Stimulated activated CD8-positive, alpha-beta memory T cell treated with anti-CD3 and anti-CD28 coated beads, Interleukin-7, amount 100 ng/mL, for 4 hours (primary cell): ENCODE measurements at regions not wholly inside any gene's neighbourhood (a gene's known extent, or its start where the extent isn't known, plus 50 kb on each side); places are given as distances from the start of the nearest gene placed in this dataset.
"Not testable (repeated sequence)": the region's sequence is repeated elsewhere in the genome, so short reads cannot be mapped to it uniquely, and the experiment has no call there.

Experiments
- DNase-seq, 2 donors: peaks; one replicate each; pipeline ENCODE4 v3.0.0-alpha.2; 2020; ENCODE audit warnings: low read depth in 2 of 2

DNA sequence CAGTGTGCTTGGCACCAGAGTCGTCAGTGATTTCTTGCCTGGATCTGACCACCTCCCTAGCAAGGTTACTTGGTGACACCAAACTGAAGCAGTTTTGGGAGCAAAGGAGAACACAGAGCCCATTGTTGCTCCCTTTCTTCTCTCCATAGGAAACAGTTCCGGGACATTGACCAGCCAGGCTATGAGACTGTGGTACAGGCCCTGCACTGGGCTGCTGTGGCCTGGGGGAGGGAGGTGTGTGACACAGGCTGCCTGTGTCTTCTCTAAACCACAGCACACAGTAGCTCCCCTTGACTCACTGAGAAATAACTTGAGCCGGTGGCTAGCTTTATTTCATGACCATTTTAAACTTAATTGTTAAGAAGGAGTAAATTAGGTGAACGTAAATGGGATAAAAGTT is 214.8 kb upstream of the UBL3 start:
- DNase-seq = no peak

DNA sequence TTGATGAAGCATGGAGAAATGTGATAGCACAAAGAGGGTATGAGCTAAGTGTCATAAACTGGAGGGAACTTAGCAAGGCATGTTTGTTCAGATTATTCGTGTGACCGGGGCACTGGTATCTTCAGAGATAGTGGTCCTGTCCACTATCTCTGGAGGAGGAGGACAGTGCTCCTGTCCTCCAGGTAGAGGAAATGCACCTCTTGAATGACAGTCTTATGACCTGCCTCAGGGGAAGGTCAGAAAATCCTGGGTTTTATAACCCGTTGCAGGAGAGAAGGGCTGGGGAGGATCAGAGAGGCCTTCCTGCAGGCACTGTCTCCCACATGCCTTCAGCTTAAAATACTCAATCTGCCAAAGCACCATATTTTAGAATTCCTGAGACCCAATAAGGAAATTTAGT is 213.5 kb upstream of the UBL3 start:
- no peak for DNase-seq

DNA sequence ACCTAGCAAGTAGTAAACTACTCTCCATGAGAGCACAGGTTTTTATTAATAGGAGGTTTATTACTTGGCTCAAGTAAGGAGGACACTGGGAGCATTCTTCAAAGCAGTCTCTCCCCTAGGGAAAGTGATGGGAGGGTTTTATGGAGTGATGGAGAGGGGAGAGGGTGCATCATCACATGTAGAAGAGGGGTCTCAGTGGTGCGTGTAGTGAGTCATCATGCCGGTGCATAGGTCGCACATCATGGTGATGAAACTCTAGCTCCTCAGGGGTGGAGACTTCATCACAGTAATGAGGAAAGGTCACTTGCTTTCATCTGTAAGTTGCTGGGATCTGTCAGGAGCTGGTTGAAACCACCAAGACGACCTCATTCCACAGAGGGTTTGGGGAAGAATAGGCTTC is 210.8 kb upstream of the UBL3 start:
- no peak for DNase-seq

DNA sequence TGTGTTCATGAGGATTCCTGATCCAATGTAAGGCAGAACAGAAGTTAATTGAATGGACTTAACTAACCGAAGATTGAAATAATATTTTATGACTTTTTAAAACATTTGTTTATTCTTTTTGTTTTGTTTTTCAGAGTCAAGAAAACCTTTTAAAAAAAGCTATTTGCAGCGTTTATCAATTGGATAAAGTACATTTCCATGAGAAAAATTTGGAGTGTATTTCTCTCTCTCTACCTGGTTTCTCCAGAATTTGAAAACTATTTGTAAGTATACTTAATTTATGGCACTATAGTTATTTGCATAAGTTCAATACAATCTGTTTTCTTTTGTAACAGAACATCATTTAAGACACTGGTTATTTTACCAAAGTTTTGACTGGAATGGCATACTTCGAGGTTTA is 208.0 kb upstream of the UBL3 start:
- DNase-seq = no peak

DNA sequence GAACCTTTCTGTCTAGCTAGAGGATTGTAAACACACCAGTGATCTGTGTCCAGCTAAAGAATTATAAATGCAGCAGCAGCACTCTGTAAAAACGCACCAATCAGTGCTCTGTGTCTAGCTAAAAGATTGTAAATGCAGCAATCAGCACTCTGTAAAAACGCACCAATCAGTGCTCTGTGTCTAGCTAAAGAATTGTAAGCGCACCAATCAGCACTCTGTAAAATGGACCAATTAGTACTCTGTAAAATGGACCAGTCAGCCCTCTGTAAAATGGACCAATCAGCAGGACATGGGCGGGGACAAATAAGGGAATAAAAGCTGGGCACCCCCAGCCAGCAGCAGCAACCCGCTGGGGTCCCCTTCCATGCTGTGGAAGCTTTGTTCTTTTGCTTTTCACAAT is 204.1 kb upstream of the UBL3 start:
- not testable (repeated sequence) for DNase-seq

DNA sequence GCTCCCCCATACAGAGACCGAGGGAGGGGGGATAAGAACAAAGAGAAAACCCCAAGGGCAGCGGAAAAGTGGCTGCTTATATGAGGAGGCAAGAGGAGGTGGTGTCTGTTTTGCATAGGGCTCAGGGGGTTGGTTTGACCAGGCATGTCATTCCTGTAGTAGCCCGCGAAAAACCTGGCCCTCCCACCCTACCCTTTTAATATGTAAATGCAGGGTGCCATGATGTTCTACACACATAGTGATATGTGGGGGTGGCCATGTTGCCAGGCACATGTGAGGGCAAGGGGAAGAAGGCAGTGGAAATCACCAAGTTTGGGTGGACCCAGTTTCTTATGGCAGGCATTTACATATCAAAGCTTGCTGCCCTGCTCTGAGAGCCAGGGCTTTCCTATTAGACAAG is 203.5 kb upstream of the UBL3 start:
- DNase-seq = no peak

DNA sequence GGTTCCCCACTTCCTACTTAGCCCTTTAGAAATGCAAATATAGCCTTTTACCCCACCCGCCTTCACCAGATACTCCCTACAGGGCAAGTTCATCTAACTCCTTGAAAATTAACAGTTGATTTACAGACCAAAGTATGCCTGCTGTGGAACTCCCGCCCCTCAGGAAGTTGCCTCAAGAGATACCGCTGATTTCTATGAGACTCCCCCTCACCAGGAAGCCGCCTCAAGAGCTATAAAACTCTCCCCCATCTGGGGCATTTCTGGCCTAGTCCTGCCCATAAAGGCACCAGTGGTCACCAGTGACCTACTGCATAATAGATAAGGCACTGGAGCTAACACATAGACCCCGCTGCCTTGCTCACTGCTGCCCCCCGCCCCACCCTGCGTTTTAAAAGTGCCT is 201.7 kb upstream of the UBL3 start:
- no peak for DNase-seq

DNA sequence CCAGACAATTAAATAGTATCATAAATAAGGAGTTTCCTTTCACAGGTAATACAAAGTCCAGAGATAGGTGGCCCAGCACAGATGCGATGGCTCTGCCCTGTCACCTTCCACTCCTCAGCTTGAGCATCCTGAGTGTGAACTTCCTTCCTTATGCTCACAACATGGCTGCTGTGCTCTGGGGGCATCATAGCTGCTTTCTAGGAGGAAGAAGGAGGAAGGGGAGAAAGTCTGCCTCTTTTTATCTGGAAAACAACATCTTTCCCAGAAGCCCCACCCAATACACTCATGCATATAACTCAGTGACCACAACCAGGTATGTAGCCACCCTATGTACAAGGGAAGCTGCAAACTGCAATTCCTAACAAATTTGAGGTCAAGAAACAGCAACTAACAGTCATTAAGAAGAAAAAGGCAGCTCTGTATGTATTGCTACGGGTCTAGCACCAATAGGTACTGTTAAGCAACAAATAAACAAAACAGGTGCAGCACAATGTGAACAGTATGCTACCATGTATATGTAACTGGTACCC is 201.2 kb upstream of the UBL3 start:
- no peak for DNase-seq

DNA sequence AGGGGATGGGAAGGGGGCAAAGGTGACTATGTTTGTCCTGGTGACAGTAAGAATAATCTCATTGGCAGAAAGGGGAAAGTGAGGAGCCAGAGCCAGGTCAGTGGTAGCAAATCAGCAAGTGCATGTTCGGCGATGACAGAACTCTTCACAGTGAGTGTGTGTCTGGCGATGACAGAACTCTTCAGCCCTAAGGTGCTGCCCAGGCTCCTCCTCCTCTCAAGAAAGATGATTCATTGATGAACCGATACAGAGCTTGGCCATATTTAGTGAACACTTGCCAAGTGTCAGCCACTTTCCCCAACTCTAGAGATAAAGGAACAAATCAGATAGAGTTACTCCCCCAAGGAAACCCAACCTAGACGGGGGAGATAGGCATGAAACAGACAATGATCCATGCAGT is 199.3 kb upstream of the UBL3 start:
- DNase-seq = no peak

DNA sequence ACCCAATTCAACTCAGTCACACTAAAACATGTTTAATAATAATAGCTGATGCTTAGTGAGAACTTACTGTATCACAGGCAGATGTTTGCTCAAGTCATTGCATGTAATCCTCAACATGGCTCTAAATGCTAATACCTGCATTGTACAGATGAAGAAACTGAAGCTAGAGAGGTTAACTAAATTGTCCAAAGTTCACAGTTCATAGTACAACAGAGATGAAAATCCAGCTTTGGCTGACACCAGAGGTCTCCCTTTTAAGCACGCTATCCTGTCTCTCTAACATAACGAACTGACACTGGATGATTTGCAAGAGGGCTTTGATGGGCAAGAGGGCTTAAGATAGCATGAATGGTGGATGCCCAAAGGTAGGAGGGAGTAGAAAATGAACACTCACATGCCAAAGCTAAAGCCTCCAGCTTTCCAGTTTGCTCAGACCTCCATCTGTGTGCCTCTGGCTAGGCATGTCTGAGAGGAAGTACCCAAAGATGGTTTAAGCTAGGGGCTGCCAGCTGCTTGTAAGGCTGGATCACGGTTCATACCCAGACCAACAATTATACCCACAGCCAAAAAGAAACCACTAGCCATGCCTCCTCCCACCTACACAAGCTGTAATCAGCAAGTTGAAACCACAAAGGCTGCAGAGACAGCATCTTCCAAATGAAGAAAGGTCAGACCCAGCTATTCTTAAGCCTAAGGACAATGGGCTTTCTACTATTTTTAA is 196.9 kb upstream of the UBL3 start:
- DNase-seq = no peak

DNA sequence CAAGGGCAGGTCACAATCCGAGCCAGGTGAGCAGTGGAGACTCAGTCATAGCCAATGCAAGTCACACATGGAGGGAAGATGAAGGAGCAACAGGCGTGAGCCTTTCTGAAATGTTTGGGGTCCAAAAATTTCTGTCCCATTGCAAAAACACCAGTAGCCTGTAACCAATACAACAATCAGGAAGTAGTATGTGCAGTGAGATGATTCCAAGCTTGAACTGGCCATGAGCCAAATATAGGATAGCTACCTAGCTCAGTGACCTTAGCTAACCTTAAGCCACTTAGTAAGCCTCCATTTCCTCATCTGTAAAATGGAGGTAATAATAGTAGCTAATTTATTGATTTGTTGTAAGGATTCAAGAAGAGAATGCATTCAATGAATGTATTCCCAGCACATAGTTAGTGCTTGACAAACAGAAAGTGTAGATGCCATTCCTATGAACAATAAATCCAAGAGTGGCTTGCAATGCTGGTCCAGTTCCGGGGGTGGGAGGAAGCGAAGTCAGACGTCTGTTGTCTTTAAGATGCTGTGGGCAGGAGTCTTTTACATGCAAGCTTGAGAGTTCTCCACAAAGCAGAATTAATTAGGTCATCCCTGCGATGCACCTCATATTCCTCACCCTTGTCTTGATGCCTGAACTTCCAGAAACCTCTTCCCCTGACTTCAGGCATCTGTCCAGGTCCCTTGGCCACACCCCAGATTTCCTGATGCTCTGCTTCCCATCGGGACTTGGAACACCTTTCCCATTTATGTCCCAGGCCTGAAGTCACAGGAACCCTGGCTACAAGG is 195.7 kb upstream of the UBL3 start:
- no peak for DNase-seq

DNA sequence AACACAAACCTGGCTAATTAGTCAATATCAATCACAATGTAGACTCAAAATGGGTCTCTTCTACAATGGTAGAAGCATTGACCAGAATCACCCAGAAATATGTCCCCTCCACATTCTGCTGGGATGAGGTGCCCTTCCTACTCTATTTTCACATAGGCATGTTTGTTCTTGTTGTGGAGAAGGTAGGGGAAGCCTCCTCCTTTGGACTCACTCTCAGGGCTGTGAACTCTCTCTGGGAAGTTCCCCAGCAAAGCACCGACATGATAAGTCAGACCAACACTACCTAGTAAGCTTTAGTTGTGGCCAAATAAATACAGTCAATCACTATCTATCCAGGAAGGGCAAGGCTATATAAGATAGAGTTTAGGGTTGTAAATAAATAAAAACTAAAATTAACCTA is 194.5 kb upstream of the UBL3 start:
- no peak for DNase-seq

DNA sequence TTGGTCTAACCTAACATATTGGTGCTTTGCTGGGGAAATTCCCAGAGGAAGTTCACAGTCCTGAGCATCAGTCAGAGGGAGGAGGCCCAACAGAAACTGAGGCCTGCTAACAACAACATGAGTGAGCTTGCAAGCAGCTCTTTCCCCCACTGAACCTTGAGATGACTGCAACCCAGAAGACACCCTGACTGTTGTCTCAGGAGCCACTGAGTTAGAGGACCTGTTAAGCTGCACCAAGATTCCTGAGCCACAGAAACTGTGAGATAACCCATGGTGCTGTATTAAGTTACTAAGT is 193.2 kb upstream of the UBL3 start:
- no peak for DNase-seq

DNA sequence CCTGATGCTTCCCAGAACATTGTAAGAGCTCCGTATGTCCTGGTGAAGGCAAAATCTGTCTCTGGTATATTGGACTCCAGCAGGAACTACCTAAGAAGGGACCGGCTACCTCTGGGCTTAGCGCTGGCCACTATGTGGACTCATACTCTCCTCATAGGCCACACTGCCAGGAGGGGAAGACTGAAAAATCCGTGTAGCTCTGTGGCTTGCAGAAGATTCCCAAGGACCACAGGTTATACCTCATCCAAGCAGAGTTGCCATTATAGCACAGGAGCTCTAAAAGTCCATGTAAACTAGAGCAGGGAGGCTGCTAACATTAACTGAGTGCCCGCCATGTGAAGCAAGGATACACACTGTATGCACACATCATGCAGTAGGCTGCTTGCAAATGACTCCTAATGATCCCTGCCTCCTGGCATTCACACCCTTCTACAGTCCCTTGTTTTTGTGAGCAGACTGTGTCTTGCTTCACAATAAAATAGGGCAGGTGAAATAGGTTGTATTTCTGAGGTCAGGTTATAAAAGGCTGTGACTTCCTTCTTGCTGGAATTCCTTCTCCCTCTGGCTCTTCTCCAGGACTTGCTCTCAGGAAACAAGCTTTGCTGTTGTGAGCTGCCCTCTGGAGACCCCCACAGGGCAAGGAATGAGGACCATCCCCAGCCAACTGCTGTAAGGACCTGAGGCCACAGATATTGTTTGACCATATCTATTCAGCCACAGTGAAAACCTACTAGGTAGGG is 192.6 kb upstream of the UBL3 start:
- no peak for DNase-seq

DNA sequence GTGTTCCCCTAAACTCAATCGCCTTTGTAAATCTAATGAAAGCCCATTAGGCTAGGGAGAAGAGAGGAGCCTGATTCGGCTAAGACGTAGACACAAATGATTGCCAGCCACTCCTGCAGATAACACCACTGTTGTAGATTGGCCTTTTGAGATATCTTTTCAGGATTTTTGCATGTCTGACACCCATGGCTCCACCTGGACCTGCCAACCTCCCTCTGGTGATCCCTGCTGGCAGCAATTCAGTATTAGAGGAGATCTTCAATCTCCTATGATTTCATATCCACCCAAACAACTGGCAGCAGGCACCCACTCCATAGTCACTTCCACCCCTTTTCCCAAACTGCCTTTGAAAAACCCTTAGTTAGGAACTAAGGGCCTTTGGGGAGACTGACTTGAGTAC is 191.9 kb upstream of the UBL3 start:
- DNase-seq = no peak

DNA sequence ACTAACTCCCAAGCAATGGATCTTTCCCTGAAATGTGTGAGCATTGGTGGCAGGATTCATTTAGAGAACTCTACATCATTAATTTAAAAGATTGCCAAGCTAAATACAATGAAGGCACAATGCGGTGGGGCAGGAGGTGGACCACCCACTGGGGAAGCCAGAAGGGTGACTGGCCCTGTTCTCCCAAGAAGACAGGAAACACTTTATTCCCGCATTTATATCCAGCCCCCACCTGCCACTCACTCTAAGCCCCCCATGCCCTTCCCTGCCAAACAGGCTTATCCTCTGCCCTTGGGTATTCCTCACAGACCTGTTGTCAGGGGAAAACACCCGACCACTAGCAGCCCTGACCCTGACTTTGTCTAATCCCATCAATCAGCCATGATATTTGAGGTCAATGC is 189.1 kb upstream of the UBL3 start:
- no peak for DNase-seq

DNA sequence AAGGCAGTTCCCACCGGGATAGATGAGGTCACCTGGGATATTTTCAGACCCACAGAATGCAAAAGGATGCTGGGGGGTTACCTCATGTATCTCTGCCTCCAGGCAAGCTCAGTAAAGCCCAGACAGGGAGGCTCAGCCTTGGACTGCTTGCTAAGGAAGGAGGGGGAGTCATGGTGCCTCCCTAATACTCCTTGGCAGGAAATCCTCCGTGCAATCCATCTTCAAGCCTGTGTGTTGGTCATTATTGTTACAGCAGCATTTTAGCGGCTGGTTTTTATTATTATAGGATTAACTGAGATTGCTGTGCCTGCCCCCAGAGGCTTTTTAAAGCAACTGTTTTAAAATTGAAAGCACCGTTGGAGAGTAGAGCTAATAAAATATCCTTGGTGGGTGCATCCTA is 188.5 kb upstream of the UBL3 start:
- DNase-seq = no peak

DNA sequence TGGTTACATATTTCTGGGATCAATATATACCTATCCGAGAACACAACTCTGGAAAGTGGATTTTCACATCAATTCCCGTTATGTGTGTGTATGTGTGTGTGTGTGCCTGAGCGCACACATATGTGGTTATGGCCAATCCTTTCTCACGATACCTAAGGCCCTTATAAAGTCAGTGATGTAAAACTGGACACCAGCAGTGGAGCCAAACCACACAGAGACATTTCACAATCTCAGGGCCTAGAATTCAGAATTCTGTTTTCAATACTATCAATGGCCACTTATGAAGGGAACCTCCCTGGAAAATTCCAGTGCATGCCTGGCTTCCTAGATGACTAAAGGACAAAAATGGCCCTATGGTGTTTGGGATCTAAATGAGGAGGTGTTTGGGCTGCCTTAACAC is 187.3 kb upstream of the UBL3 start:
- DNase-seq = no peak

DNA sequence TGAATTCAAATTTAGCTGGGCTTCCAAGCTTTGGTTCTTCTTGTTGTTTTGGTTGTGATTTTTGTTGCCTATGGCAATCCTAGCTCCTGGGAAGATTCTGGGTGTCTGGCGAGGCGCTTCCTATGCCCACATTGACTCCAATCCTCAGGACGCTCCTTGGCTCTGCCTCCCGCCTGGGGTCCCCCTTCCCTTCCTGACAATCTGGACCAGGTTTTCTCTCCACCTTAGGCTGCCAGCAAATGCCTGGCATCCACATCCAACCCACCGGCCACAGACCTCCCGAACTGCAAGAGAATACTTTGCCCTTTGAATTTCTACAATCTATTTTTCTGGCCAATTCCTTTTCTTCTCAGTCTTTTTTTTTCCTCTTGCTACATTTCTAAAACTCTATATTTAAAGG is 186.9 kb upstream of the UBL3 start:
- DNase-seq = no peak

DNA sequence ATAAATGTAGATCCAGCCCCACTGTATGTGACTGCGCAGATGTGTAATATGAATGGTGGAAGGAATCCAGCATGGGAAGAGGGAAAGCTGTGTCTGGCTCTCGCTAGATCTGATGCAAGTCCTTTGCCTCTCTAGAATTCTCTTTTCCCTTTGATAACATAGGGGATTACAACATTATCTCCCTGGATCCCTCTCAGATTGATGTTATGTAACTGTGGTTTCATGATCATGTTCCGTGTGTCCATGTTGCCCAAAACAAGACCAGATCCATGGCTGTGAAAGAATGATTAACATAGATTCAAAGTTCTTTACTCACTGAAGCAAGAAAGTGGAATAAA is 184.0 kb upstream of the UBL3 start:
- no peak for DNase-seq

DNA sequence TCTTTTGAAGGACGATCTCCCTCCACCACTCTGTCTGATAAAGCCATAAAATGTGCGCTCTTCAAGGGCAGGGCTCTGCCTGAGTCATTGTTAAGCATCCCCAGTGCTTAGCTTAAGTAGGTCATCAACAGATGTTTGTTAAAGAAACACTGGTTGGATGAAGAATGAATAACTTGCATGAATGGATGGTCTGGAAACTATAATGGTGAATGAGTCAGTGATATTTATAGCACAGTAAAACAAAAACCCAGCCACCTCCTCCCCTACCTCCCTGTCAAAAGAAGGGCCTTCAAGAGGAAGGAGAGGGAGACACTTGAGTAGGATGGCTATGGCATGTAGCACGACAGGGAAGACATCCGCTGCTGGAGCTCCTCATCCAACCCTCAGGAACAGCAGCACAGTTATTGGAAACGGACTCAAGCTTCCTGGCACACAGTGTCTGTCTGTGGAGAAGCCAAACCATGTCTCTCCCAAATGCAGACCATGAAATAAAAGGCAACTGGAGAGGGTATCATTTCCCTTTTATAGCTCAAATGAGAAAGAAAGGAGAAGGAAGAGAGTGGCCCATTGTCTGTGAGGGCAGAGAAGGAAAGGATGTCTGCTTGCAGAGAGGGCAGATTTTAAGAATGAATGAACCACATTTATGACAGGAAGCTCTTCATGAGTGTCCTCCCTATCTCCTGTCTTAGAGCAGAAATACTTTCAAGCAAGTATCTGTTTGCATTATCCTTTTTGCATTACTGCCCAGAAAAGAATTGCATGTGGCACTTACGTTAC is 183.5 kb upstream of the UBL3 start:
- no peak for DNase-seq

DNA sequence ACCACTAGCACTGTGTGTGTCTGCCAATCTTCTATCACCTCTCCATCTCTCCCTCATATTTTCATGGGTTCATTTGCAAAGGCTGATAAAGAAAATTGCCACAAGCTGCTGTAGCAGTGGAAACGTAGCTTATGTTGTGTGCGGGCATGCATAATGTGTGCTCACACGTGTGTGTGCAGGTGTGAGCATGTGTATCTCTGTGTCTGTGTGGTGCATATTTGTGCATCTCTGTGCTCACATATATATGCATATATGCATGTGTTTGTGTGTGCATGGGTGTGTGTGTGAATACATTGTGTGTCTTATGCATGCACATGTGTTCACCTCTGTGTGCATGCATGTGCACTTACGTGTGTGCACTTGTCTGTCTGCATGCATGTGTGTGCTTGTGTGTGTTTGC is 181.8 kb upstream of the UBL3 start:
- no peak for DNase-seq
